GM23248 (cell line): ENCODE measurements at regions not wholly inside any gene's neighbourhood (a gene's known extent, or its start where the extent isn't known, plus 50 kb on each side); places are given as distances from the start of the nearest gene placed in this dataset.

Experiments used
- EZH2 ChIP-seq: fragments of 200-600 bp; sonication (generic); IDR thresholded peaks from 2 replicates; pipeline ENCODE4 v1.6.1; 2018; ENCODE audit warnings: antibody characterized with exemption, mild to moderate bottlenecking; ENCODE audit not compliant: insufficient read depth, poor library complexity, severe bottlenecking
- EZH2phosphoT487 ChIP-seq: fragments of 200-600 bp; sonication (generic); IDR thresholded peaks from 2 replicates; pipeline ENCODE4 v1.6.1; 2018; ENCODE audit warnings: antibody characterized with exemption, moderate library complexity, mild to moderate bottlenecking, low read depth; ENCODE audit not compliant: insufficient read depth

GRCh38 chr1:11384170-11384554 is 94.8 kb upstream of the DISP3 start:
- TF ChIP-seq EZH2 = no peak
- TF ChIP-seq EZH2phosphoT487 = no peak
